HG03097 (cell line): ENCODE measurements at regions not wholly inside any gene's neighbourhood (a gene's known extent, or its start where the extent isn't known, plus 50 kb on each side); places are given as distances from the start of the nearest gene placed in this dataset.

Experiments
- ATAC-seq: cut with Tn5 transposase; IDR thresholded peaks from one replicate; pipeline ENCODE4 v1.9.1; 2021; ENCODE audit not compliant: unreplicated experiment, low FRiP score

- ATAC-seq, result no peak
Observed at GRCh38 chr6:28693751-28694443, 168.2 kb downstream of the GPX5 start.

DNA sequence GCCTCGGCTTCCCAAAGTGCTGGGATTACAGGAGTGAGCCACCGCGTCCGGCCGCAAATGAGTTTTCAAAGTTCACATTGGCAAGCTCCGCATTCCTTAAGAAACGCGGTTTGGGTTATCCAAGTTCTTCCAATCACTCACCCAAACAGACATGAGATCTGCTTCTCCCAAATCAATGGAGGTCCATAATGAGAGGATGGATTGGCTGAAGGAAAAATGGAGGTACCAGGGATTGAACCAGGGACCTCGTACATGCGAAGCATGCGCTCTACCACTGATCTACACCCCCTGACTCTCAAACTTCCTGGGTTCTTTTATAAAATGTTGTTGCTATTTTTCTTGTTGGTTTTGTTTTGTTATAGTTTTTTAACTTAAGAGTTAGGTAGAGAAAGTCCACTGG, 170.0 kb downstream of the GPX5 start:
- no peak for ATAC-seq

- no peak for ATAC-seq
Observed at GRCh38 chr6:28696167-28696566, 170.5 kb downstream of the GPX5 start.

GRCh38 chr6:28696682-28697081, 171.0 kb downstream of the GPX5 start:
- ATAC-seq, result no peak

GRCh38 chr6:28707387-28708282, 182.0 kb downstream of the GPX5 start:
- no peak for ATAC-seq

DNA sequence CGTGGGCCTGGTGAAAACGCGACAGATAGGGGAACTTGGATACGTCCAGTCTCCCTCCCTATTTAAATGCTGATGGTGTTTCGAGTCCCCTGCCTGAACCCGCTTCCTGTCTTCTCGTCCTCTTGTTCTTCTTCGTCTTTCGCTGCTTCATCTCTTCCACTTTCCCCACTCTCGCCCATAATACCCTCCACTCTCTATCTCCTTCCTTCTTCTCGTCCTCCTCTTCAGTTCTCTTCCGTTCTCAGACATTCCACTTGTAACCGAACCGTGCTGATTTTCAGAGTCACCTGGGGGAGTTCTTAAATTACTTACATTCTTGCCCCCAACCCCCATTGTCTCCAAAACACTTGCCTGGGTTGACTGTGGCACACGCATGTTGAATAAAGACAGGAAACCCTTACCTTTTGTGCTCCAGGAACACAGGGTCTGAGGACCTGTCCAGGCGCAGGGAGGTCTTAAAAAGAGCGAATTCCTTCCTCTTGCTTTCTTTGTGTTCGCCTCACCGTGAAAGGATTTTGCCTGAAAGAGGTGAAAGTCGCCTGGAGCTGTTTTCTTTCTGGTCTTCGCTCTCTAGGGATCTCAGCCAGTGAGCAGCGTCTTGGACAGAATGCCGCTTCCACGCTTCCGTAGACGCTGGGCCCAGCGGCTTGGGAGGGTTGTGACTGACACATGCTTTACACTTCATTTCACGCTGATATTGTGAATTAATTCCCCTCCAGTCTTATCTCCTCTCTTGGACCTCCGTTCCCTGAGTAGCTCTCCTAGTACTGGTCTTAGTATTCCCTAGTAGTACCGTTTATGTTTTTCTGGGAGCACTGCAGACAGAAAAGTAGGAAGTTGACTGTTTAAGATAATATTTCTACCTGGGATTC, 184.0 kb downstream of the GPX5 start:
- no peak for ATAC-seq

- ATAC-seq, result no peak
Observed at GRCh38 chr6:28710466-28711191, 184.9 kb downstream of the GPX5 start.

DNA sequence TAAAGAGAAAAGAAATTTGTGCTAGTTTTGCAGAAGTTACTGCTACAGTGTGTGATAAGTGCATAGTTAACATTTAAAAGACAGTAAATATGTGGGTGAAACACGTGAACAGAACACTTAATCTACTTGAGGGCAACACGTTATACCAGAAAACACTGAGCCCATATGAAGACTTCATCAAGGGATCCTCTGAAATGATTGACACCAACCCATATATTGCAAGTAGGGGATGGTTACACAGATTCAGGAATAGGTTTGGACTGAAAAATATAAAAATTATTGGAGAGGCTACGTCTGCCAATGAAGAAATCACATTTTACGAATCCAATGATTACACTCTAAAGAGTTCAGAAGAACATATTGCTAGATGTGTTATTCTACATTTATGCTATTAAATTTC, 185.6 kb downstream of the GPX5 start:
- ATAC-seq, result no peak

DNA sequence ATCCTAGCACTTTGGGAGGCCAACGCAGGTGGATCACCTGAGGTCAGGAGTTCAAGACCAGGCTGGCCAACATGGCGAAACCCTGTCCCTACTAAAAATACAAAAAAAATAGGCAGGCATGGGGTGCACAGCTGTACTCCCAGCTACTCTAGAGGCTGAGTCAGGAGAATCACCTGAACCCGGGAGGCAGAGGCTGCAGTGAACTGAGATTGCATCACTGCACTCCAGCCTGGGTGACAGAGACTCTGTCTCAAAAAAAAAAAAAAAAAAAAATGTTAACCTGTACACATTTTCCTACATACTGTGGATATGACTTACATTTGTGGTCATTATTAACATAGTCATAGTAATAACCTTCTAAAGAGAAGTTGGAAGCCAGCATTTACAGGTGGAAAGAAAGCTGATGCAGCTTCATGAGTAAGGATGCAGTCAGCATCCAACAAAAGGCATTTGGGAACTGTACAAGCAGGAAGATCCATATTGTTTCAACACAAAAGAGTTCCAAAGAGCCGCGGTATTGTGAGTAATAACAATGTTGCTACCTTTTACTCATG, 186.2 kb downstream of the GPX5 start:
- ATAC-seq, result no peak

- ATAC-seq, result no peak
Observed at GRCh38 chr6:28712982-28713381, 187.3 kb downstream of the GPX5 start.

- no peak for ATAC-seq
Observed at GRCh38 chr6:28719275-28719940, 193.7 kb downstream of the GPX5 start.

DNA sequence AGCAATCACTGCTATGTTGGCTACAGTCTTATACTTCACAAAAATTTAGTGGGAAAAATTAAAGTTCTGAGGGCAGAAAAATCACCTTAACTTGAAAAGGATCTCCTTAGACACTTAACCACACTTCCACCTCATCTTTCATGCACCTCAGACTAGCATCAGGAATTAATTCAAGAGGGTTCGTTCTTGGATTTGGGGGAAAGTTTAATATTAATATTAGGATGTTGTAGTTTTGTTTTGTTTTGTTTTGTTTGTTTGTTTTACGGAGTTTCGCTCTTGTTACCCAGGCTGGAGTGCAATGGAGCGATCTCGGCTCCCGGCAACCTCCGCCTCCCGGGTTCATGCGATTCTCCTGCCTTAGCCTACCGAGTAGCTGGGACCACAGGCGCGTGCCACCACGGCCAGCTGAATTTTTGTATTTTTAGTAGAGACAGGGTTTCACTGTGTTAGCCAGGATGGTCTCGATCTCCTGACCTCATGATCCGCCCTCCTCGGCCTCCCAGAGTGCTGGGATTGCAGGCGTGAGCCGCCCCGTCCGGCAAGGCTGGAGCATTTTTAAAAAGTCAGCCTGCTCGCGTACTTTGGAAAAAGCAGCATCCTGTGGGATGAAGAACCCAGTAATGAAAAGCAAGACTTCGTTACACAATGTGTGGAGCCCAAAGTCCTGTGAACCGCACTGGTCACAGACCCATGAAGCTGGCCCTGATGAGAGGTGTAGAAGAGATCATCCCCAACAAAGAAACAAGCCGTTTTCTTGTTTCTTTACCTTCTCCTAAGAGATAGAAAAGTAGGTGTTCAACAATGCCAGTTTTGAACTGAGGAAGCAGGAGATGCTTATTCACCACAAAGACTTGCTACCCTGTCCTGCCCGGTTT, 194.9 kb downstream of the GPX5 start:
- no peak for ATAC-seq

- no peak for ATAC-seq
Observed at GRCh38 chr6:28721372-28721771, 195.7 kb downstream of the GPX5 start.

DNA sequence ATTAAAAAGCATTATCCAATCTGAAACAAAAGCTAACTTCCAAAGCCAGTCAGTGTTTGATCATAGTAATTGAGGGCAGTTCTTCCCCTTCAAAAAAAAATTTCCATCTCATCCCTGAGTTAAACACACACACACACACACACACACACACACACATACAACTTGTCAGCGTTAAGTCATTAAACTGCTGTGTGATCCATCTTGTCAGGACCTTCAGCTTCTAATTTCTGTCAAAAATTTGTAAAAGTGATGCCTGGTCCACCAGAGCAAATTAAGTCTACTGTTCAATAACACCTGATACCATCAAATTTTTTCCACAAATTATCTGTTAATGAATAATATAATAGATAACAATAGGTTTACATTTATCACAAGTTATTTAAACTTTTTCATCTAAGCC, 198.7 kb downstream of the GPX5 start:
- ATAC-seq, result no peak

- no peak for ATAC-seq
Observed at GRCh38 chr6:28725274-28725809, 198.4 kb downstream of the TRIM27 start.

- ATAC-seq, result no peak
Observed at GRCh38 chr6:28725890-28726348, 197.9 kb downstream of the TRIM27 start.

DNA sequence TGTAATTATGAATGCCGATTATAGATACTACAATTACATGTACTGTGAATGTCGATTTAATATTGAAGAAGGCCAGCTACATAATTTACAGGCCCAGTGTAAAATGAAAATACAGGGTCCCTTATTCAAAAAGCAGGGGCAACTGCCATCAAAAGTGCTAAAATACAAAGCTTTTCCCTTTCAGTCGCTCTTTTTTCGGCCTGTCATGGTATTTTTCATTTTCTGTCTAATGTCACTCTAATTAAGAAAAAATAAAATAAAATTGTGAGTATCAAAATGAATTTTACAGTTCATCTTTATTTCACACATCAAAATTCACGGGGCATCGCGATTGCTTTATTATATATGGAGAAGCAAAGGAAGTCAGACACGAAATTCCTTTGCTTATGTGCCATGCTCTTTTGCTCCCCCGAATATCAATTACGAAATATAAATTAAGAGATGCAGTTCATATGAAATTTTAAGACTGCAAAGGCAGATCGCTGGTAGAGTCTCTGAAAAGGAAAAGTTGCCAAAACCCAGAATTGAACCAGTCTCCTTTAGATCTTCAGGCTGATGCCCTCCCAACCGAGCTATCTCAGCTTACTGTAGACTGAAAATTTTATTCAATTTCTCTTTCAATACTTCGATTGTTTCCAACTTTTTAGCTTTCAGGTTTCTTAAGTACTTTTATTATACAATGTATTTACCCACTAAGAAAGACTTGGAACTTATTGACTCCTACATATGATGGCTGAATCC, 197.0 kb downstream of the TRIM27 start:
- ATAC-seq, result no peak
